ENCODE measurements at regions not wholly inside any gene's neighbourhood (a gene's known extent, or its start where the extent isn't known, plus 50 kb on each side); places are given as distances from the start of the nearest gene placed in this dataset.
"Not testable (repeated sequence)": the region's sequence is repeated elsewhere in the genome, so short reads cannot be mapped to it uniquely, and the experiment has no call there.

DNA sequence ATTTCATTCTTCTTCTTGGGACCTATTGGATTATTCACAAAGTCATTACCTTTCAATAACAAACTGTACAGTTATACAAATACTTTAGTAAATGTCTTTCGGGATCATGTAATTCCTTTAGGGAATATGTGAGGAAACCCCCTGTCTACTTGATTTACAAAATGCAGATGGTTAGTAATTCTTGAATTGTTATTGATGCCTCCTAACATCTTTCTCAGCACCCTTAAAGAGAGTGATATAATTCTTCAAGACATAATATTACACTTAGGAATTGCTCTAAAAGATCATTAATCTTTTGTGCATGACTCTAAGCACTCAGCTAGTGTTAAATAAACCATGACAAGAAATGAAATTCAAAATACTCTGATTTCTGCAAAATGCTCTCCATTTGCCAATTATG, 988.1 kb upstream of the HS3ST1 start:
- intact Hi-C loops (cut with DNase I): no loop called here
- DNase-seq: no peak

DNA sequence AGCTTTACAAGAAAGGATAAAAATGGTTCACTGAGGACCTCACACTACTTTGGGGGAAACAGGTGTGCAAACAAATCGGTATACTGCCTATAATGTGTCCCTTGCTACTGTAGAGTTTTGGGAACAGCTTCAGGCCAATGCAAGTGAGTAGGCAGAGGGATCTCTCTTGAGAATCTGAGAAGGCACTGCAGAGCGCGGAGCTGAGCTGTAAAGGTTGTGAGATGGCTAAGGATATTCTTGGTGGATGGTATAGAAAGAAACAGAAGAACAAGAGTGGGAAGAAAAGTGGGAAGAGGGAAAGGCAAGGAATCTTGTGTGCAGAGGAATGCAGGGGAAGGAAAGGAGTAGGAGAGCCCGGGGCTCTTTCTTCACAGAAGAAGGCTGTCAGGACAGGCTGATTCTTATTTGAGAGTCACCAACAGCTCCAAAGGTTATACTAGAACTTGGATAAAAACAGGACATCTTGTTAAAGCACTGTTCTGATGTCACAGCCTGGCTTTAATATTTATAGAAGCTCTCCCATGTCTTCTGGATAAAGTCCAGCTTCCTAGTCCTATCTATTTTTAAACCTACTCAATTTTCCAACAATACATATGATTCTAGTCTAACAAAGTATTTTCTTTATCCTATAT, 985.6 kb upstream of the HS3ST1 start:
- peak in 5 of 10 donors; percentile 4 to 72 (median 41) for DNase-seq
- intact Hi-C loops (cut with DNase I): no loop called here

DNA sequence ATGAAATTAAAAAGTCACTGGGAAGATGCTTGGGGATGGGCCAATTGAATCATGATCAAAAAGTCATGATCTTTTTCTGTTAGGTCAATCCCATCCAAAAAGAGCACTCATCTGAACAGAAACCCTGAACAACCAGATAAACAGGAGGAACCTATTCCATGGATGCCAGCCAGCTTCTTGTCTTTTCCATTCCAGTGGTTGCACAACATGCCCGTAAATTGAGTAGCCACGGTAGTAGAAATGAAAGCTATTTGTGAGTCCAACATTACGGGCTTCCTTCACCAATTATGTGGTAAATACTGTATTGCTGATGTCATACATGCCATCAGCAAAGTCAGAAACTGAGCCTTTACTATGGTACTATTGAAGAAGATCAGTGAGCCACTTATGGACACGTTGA, 982.4 kb upstream of the HS3ST1 start:
- DNase-seq: no peak
- intact Hi-C loops (cut with DNase I): no loop called here

DNA sequence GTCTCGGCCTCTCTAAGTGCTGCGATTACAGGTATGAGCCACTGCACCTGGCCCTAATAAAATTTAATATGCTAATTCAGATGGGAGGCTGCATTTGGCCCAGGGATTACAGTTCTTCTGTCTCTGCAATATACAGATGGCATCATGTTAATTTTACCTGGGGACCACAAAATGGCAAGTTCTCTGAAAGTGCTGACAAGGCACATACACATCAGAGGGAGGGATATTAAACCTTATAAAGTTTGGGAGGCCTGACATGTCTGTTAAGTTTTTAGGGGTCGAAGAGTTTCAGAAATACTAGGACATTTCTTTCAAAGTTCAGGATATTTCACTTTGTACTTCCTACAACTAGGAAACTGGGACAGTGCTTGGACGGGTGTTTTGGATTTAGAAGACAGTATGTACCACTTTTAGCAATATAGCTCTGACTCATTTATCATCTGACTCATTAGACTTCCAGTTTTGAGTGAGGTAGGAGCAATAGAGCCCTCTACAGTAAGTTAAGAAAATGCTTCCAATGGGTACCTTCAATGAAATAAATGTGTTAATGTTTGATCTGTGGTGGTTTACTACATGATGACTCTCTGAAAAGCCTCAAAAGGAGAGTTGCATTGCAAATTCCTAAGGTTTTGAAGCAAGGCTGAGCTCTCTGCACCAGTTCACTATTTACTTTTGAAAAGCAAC, 981.0 kb upstream of the HS3ST1 start:
- DNase-seq: no peak
- intact Hi-C loops (cut with DNase I): no loop called here

DNA sequence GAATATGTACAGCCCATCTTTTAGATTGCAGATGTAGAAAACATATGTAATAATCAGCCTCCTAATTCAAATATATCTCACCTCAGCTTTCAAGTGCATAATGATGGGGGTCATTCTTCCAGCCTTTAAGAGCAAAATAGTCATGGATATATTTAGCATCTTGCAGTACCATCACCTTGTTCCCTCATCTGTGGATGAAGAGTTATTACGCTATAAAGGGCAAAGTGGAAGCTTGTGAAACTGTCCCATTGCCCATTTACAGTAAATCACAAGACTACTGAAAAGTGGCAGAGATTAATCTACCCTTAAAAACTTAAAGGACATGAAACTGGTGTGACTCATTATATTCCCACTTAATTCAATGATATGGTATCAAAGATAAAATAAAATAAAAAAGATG, 979.7 kb upstream of the HS3ST1 start:
- no peak for DNase-seq
- intact Hi-C loops (cut with DNase I): no loop called here

DNA sequence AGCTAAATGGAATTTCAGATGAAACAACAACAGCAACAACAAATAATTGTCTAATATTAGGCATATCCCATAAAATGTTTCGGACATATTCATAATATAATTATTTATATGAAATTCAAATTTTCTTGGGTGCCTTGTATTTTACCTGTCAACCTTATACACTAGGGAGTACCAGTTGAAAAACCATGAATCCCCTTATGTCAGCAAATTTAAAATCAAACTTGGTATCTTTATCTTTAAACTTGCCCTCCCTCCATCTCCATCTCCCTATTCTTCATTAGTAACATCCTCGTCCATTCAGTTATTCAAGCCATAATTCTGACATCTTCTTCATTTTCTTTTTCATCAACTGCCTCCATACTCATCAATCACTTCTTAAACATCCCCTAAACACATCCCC, 974.5 kb upstream of the HS3ST1 start:
- intact Hi-C loops (cut with DNase I): no loop called here
- no peak for DNase-seq

DNA sequence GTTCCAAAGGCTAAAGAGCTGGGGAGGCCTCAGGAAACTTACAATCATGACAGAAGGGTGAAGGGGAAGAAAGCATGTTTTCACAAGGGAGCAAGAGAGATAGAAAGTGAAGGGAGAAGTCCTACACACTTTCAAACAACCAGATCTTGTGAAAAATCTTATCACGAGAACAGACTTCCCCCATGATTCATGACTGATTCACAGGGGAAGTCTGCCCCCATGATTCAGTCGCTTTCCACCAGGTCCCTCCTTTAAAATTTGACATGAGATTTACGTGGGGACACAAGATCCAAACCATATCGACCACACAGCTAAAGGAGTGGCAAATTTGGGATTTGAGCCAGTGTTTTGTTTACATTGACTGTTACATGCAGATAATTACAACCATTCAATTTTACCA, 971.1 kb upstream of the HS3ST1 start:
- no peak for DNase-seq
- intact Hi-C loops (cut with DNase I): no loop called here

DNA sequence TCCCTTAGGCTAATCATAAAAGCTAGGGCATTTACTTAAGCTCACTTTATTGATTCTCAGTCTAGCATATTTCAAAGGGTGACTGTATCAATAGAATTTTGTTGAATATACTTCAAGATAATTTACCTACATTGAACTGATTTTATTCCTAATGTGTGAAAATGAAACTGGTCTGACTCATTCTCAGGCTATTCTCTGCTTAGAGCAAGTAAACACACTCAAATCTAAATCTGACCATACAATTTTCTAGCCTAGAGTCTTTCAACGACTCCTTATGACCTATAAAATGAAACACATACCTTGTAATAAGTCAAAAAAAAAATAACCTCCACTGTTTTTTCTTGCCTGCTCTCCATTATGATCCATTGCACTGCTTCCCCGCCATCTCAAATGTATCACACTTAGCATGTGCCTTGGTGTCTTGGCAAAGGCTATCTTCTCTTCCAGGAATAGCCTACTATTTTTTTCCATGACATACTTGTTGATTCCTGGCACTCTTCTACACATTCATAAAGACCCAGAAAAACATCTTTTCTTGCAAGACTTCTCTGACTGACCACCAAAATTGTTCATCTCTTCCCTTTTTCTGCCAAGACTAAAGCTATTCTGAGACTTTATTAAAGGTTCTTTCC, 965.1 kb upstream of the HS3ST1 start:
- intact Hi-C loops (cut with DNase I): no loop called here
- DNase-seq: no peak

DNA sequence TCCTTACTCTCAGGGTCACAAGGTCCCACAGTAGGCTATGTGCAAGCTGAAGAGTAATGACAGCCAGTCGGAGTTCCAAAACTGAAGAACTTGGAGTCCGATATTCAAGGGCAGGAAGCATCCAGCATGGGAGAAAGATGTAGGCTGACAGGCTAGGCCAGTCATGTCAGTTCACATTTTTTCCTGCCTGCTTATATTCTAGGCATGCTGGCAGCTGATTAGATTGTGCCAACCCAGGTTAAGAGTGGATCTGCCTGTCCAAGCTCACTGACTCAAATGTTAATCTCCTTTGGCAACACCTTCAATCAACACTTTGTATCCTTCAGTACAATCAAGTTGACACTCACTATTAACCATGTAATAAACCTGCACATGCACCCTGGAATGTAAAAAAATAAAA, 960.9 kb upstream of the HS3ST1 start:
- DNase-seq: no peak
- intact Hi-C loops (cut with DNase I): no loop called here

DNA sequence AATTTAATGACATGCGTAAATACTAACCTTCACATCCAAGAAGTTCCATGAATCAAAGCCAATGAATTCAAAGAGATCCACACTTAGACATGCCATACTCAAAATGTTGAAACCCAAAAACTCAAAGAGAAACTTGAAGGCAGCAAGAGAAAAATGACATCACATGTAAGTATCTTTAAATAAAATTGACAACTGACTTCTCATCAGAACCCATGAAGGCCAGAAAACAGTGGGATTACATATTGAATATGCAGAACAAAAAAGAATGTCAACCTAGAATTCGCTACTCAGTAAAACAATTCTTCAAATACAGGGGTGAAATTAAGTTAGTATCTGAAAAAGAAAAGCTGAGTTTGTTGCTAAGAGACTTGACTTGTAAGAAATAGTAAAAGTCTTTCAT, 953.9 kb upstream of the HS3ST1 start:
- no peak for DNase-seq
- intact Hi-C loops (cut with DNase I): no loop called here

DNA sequence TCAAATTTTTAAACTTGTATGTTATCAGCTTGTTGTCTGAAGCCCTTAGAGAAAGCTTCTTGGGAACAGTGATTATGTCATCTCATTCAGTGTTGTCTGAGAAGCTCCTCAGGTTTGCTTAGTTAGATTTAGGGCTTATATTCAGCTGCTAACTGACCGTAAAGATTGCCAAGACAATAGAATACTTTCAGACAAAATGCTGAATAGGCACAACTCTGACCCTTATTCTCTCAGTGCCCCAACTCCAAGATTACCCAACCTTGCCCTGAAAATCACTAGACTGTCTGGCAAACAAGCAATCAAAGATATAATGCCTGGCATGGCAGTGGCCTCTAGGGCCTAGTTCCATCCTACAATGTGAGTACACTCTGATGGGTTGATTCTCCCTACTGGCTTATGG, 950.5 kb upstream of the HS3ST1 start:
- intact Hi-C loops (cut with DNase I): no loop called here
- no peak for DNase-seq

DNA sequence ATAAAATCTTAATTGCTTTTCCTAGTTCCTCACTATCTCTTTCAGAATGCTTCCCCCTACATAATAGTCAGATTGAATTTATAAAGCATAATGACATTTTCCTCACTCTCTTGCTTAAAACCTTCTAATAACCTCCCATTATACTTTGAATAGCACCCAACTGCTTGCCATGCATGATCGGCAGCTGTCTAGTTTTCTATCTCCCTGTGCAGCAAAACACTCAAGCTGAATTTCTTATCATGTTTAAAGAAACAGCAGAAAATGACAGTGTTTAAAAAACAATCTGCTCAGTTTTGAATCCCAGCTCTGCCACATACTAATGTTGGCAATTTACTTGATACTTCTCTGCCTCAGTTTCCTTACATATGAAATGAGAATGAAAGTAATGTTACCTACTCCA, 947.1 kb upstream of the HS3ST1 start:
- DNase-seq: no peak
- intact Hi-C loops (cut with DNase I): no loop called here

DNA sequence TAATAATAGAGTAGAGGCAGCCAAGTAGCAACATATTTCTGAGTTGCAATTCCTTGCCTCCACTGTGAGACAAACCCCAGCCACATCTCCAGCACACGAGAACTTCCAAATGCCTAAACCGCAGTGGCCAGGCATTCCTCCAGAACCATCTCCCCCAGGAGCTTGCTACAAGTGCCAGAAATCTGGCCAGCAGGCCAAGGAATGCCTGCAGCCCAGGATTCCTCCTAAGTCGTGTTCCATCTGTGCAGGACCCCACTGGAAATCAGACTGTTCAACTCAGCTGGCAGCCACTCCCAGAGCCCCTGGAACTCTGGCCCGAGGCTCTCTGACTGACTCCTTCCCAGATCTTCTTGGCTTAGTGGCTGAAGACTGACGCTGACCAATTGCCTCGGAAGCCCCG, 937.2 kb upstream of the HS3ST1 start:
- DNase-seq; intact Hi-C loops (cut with DNase I): not testable (repeated sequence)

DNA sequence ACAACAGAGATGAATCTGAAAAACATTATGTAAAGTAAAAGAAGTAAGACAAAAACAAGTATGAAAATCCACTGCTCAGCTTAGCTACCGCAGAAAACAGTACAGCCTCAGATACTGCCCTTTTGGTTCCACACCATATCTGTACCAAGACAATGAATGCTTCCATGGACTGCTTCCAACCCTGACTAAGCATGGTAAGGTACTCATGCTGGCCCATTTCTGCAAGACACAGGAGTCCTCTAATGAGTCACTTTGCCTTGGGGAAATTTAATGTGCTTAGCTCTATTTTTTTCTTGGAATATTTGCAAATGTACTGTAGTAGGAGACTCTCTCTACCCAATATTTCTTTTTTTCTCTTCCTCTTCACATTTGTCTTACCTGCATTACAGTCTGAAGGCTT, 931.7 kb upstream of the HS3ST1 start:
- intact Hi-C loops (cut with DNase I): no loop called here
- DNase-seq: no peak

DNA sequence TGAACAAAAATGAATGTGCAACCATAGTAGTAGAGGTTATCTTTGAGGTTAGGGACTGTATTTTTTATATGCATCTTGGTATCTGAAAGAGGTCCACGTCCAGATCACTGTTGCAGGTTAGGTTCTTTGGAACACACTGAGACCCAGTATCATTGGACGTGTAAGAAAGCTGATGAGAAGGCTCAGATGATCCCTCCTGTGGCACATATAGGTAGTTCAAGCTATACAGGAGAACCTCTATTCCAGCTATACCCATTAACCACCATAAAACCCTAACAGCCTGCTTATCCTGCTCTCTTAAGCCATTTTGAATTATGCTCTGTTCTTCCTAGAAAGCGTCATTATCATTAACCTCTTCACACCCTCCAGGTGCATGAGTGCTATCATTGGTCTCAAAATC, 930.7 kb upstream of the HS3ST1 start:
- intact Hi-C loops (cut with DNase I): no loop called here
- DNase-seq: no peak

DNA sequence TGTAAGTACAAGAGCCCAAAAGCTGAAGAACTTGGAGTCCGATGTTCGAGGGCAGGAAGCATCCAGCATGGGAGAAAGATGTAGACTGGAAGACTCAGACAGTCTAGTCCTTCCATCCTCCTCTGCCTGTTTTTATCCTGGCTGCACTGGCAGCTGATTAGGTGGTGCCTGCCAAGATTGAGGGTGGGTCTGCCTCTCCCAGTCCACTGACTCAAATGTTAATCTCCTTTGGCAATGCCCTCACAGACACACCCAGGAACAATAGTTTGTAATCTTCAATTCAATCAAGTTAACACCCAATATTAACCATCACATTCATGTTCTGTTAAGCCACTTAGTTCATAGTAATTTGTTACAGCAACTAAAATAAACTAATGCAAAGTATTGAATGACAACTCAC, 904.4 kb upstream of the HS3ST1 start:
- DNase-seq: peak in 1 of 10 donors; percentile 38
- intact Hi-C loops (cut with DNase I): not testable (repeated sequence)

DNA sequence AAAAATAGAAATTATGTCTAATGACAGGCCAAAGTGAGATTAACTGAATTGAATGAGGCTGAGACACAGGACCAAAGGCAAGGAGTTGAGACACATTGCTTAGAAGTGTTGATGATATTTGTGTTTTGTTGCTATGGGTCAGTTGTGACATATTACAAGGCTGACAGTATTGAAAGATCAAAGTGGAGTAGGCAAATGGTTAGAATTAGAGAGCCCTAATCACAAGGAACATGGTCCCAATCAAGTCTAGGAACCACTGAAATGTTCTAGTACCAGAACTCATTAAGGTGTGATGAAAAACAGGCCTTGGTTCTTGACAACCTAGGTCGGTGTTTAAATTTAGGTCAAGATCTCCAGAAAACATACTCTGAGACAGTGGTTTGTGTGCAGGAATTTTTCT, 896.3 kb upstream of the HS3ST1 start:
- intact Hi-C loops (cut with DNase I): no loop called here
- no peak for DNase-seq

DNA sequence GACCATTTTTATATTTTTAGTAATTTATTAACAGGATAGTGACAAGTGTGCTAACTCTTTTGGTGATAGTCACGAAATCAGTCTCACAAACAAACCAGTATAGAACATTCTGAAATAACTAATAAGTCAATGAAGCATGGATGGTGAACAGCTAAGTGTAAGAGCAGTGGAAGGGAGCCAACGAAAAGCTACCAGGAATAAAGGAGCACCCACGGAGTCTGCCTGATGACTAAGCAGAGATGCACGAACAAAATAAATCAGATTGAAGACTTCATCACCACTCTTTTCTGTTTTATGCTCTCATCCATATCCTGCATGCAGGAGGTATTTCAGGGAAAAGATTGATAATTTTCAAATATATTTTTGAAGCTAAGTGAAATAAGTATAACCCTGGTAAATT, 891.1 kb upstream of the HS3ST1 start:
- intact Hi-C loops (cut with DNase I): no loop called here
- DNase-seq: no peak

DNA sequence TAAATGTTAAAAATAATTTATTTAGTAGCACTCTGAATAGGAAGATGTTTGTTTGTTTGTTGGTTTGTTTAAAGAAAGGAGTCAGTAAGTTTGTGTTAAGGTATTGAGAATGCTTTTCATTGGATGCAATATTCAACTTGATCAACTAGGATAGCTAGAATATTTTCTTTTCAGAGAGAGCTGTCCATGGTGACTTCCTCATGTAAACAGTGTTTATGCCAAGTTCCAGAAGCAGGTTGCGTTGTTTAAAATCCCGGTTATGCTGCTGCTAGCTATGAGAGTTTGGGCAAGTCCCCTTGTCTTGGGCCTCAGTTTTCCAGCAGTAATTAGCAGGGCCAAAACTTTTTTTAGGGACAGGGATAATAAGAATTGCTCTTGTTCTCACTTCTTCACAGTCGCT, 876.2 kb upstream of the HS3ST1 start:
- intact Hi-C loops (cut with DNase I): no loop called here
- no peak for DNase-seq

DNA sequence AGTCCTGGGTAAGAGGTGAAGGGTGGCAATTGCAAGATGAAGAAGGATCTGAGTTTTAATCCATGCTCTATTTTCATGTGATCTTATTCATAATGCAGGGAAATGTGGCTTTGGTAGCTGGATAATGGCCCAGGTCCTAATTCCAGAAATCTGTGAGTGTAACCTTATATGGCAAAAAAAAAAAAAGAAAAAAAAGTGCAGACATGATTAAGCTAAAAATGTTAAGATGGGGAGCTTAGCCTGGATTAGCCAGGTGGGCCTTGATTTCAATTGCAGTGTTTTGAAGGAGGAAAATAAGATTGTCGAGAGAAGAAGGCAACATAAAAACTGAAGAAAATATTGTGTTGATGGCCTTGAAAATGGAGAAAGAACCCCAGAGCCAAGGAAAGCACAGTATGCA, 867.7 kb upstream of the HS3ST1 start:
- intact Hi-C loops (cut with DNase I): no loop called here
- DNase-seq: no peak

DNA sequence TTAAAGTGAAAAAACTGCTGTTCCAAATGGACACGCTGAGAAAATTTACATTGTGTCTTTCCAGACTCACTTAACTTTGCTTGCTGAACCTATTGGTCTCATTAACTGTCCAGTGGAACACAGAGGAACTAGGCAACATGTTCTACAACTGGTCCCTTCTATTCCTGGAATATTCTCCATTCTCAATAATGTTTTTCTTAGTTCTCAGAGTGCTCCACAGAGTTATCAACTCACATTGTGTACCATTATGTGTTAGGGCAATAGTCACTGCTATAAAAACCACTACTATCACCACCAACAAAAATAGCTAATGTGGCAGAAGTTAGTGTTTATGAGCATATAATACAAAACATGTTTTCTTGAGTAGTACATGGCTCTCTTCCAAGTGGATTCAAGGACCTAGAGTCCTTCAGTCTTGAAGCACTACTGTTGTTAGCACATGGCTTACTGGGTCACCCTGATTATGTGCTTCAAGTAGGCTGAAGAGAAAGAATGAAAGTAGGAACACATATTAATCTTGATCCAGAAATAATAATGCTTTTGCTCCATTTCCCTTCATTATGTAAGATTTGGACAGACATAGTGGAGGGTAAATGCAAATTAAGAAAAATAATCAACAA, 865.3 kb upstream of the HS3ST1 start:
- intact Hi-C loops (cut with DNase I): no loop called here
- DNase-seq: no peak

DNA sequence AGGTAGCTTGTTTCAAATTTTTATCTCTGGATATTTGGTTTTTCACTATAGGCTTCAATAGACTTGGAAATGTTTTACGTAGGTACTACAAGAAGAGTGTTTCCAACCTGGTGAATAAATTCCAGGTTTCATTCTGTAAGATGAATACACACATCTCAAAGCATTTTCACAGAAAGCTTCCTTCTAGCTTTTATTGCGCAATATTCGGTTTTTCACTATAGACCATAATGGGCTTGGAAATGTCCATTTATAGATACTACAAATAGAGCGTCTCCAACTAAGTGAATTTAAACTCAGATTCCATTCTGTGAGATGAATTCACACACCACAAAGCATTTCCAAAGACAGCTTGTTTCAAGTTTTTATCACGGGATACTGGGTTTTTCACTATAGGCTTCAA, 857.7 kb upstream of the HS3ST1 start:
- intact Hi-C loops (cut with DNase I): no loop called here
- no peak for DNase-seq
